OCI-LY7 (cell line): ENCODE measurements at regions not wholly inside any gene's neighbourhood (a gene's known extent, or its start where the extent isn't known, plus 50 kb on each side); places are given as distances from the start of the nearest gene placed in this dataset.

ENCODE experiments used
- CTCF ChIP-seq: fragments of 200-600 bp; sonication (generic); conservative IDR thresholded peaks from 2 replicates; pipeline ENCODE4 v1.5.1; 2014; ENCODE audit warnings: mild to moderate bottlenecking, antibody characterized with exemption, low read length, moderate library complexity, mixed read lengths
- EZH2phosphoT487 ChIP-seq: fragments of 200-600 bp; sonication (generic); IDR thresholded peaks from 2 replicates; pipeline ENCODE4 v1.6.1; 2018; ENCODE audit warnings: low read depth, borderline replicate concordance, mild to moderate bottlenecking, mixed run types, antibody characterized with exemption, low read length, moderate library complexity, mixed read lengths

- TF ChIP-seq CTCF (no peak), EZH2phosphoT487 (no peak)
These were observed 136.3 kb downstream of the SNAPC1 start for GRCh38 chr14:61898568-61898967.
